Skin epidermis (tissue), 12 donors: ENCODE measurements at regions not wholly inside any gene's neighbourhood (a gene's known extent, or its start where the extent isn't known, plus 50 kb on each side); places are given as distances from the start of the nearest gene placed in this dataset.

Source experiments
- H3K27ac ChIP-seq, 21 experiments: fragments of 200-600 bp; sonication (generic) in 11 of 21; one replicate each; pipeline ENCODE4 v1.5.0; 2020; ENCODE audit warnings: mild to moderate bottlenecking in 3 of 21, inconsistent platforms in 2 of 21, moderate library complexity in 2 of 21
- H3K4me3 ChIP-seq, 7 experiments: fragments of 200-600 bp; sonication (generic) in 2 of 7; one replicate each; pipeline ENCODE4 v1.5.0; 2020; ENCODE audit warnings: inconsistent platforms in 2 of 7, mild to moderate bottlenecking in 2 of 7, moderate library complexity in 1 of 7

- Histone ChIP-seq H3K27ac (peak overlapping the region in 5 of 21 experiments; percentile 16 to 66 (median 29)), H3K4me3 (no peak overlapping the region)
Observed at GRCh38 chr20:57030611-57031600, 235.5 kb downstream of the BMP7 start.

GRCh38 chr20:57031867-57032355 is 234.5 kb downstream of the BMP7 start:
- Histone ChIP-seq H3K27ac (peak overlapping the region in 1 of 21 experiments; percentile 29), H3K4me3 (no peak overlapping the region)

GRCh38 chr20:57032847-57033246 is 233.6 kb downstream of the BMP7 start:
- Histone ChIP-seq H3K27ac (no peak overlapping the region), H3K4me3 (no peak overlapping the region)

- Histone ChIP-seq H3K4me3 (no peak overlapping the region), H3K27ac (no peak overlapping the region)
Observed at GRCh38 chr20:57034001-57034400, 232.4 kb downstream of the BMP7 start.

- Histone ChIP-seq H3K4me3 (no peak overlapping the region), H3K27ac (peak overlapping the region in 2 of 21 experiments; percentile 33 to 74)
Observed at GRCh38 chr20:57037689-57038088, 228.8 kb downstream of the BMP7 start.

GRCh38 chr20:57038608-57039440 is 227.6 kb downstream of the BMP7 start:
- Histone ChIP-seq H3K27ac (peak overlapping the region in 2 of 21 experiments; percentile 33 to 74), H3K4me3 (no peak overlapping the region)

- no peak overlapping the region for H3K4me3 ChIP-seq
- peak overlapping the region in 13 of 21 experiments; percentile 4 to 84 (median 57) for H3K27ac ChIP-seq
Observed at GRCh38 chr20:57040466-57040865, 226.0 kb downstream of the BMP7 start.

GRCh38 chr20:57040924-57041323 is 225.5 kb downstream of the BMP7 start:
- Histone ChIP-seq H3K27ac (peak overlapping the region in 13 of 21 experiments; percentile 4 to 84 (median 53)), H3K4me3 (no peak overlapping the region)

GRCh38 chr20:57043091-57043490 is 223.3 kb downstream of the BMP7 start:
- Histone ChIP-seq H3K4me3 (no peak overlapping the region), H3K27ac (peak overlapping the region in 13 of 21 experiments; percentile 14 to 84 (median 62))

- no peak overlapping the region for H3K4me3 ChIP-seq
- peak overlapping the region in 17 of 21 experiments; percentile 7 to 78 (median 46) for H3K27ac ChIP-seq
Observed at GRCh38 chr20:57043669-57044268, 222.7 kb downstream of the BMP7 start.

- Histone ChIP-seq H3K4me3 (no peak overlapping the region), H3K27ac (peak overlapping the region in 17 of 21 experiments; percentile 20 to 89 (median 52))
Observed at GRCh38 chr20:57047281-57048026, 219.0 kb downstream of the BMP7 start.

GRCh38 chr20:57048027-57048869 is 218.2 kb downstream of the BMP7 start:
- H3K4me3 ChIP-seq: no peak overlapping the region
- peak overlapping the region in 19 of 21 experiments; percentile 20 to 89 (median 55) for H3K27ac ChIP-seq

GRCh38 chr20:57049296-57049695 is 217.1 kb downstream of the BMP7 start:
- Histone ChIP-seq H3K4me3 (no peak overlapping the region), H3K27ac (peak overlapping the region in 16 of 21 experiments; percentile 14 to 89 (median 62))

GRCh38 chr20:57051096-57051495 is 215.3 kb downstream of the BMP7 start:
- Histone ChIP-seq H3K4me3 (no peak overlapping the region), H3K27ac (peak overlapping the region in 5 of 21 experiments; percentile 20 to 89 (median 37))

GRCh38 chr20:57053067-57053466 is 213.4 kb downstream of the BMP7 start:
- H3K27ac ChIP-seq: peak overlapping the region in 16 of 21 experiments; percentile 17 to 88 (median 77)

GRCh38 chr20:57053793-57054552 is 212.5 kb downstream of the BMP7 start:
- Histone ChIP-seq H3K27ac (peak overlapping the region in 20 of 21 experiments; percentile 16 to 88 (median 78)), H3K4me3 (no peak overlapping the region)

More at GRCh38 chr20:57053067-57053466, 213.4 kb downstream of the BMP7 start:
- no peak overlapping the region for H3K4me3 ChIP-seq

- no peak overlapping the region for H3K4me3 ChIP-seq
- peak overlapping the region in 6 of 21 experiments; percentile 78 to 88 (median 85) for H3K27ac ChIP-seq
Observed at GRCh38 chr20:57055345-57055744, 211.1 kb downstream of the BMP7 start.
